NCI-H510A (cell line): ENCODE measurements at regions not wholly inside any gene's neighbourhood (a gene's known extent, or its start where the extent isn't known, plus 50 kb on each side); places are given as distances from the start of the nearest gene placed in this dataset.
"Not testable (repeated sequence)": the region's sequence is repeated elsewhere in the genome, so short reads cannot be mapped to it uniquely, and the experiment has no call there.

Source experiments
- DNase-seq: peaks from one replicate; lab custom pipeline; 2025; lab: John Stamatoyannopoulos, UW

GRCh38 chr2:215794829-215795546 is 218.4 kb downstream of the MREG start:
- no peak for DNase-seq

GRCh38 chr2:215793747-215794595 is 219.4 kb downstream of the MREG start:
- DNase-seq, result no peak

DNA sequence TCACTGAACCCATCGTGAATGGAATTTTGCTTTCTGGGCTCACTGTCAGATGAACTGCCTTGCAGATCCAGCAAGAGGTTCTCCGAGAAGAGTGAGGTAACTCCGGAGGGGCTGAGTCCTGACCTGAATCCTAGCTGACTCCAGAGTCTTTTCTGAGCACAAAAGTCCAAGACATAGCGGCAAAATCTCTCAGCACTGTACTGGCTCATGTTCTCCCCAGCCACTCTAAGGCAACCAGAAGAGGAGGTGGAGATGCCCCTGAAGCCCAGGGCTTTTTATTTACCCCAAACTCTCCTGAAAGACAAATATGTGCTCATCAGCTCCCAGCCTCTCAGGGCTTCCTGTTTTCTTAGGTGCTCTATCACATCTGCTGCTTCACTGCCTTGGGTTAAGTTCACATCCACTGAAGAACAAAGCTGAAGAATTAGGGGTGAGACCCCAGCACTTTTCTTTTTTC is 221.8 kb downstream of the MREG start:
- peak; percentile 15 for DNase-seq

DNA sequence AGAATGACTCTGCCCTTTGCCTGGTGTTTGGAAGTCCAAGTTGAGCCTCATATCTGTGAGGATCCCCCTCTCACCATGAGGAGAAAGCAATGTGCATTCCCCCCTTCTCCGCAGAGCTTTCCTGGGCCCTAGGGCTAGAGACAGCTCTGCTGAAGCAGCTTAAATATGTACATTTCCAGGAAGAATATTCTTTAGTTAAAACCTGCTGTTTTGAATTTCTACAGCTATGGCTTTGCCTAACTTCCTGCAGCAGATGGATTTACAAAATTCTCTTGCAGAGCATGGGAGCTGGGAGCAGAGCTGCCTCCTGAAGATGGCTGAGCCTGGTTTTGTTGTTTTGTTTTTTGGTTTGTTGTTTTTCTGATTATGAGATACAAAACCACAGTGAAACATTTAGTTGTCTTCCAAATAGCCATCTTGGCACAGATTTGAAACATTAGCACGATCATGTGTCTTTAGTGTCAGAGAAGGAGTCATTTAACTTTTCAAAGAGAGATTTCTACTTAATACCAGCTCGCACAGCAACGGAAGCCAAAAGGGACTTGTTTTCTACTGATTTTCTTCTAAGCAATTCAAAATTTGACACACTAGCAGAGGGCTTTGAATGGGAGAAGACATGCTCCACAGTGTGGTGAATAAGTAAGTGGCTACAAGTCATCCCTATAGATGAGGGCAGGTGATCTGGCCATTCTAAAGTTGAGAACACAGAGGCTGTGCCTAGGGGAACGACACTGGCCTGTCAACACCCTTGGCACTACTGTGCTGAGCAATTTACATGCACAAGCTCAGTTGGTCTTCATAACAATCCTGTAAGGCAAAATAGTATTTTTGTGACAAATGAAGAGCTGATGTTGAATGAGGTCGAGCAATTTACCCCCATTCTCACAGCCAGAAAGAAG is 222.6 kb downstream of the MREG start:
- no peak for DNase-seq

DNA sequence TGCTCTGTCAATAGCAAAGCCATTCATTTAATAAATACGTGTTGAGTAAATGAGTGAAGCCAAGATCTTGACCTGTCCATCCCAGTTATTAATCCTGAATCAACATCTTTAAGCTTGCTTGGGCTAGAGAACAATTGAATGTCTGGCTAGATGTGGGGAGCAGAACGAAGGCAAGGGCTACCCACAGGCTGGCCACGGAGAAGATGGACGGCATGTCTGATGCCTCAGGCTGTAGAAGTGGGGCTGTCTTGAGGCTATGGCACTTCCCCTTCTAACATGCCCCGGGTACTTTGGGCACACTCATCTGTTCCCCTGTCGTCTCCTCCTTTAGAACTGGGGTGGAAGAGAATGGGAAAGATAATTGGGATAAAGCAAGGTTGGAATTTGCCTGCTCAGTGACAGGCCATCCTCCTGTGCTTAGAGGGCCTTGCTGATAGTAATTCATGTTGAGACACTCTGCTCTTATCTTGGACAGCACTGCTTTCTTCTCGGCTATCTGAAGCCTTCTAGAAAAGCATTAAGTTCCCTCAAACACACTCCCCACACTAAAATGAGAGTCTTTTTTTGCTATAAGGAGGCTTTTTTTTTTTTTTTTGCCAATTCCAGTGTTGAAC is 225.7 kb downstream of the MREG start:
- DNase-seq, result no peak

- DNase-seq, result no peak
Measured at GRCh38 chr2:215787025-215787424, 226.3 kb downstream of the MREG start.

DNA sequence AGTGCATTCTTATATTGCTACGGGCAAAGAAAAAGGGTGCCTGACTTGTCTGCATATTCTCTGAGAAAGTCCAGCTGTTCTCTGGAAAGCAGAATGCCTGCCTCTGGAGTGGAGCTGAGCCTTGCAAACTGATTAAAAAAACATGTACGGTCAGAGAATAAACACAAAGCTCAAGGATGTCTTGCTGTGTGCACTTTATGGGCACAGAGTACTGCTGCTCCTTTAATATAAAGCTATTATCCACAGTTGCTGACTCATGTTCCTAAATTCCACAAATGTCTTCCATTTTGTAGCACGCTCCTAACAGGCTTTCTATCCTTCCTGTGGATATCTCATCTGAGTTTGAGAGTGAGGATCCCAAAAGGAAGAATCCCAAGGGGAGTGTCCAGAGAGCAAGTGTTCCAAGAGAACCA is 229.0 kb downstream of the MREG start:
- DNase-seq, result no peak

GRCh38 chr2:215783640-215784039 is 229.7 kb downstream of the MREG start:
- not testable (repeated sequence) for DNase-seq

DNA sequence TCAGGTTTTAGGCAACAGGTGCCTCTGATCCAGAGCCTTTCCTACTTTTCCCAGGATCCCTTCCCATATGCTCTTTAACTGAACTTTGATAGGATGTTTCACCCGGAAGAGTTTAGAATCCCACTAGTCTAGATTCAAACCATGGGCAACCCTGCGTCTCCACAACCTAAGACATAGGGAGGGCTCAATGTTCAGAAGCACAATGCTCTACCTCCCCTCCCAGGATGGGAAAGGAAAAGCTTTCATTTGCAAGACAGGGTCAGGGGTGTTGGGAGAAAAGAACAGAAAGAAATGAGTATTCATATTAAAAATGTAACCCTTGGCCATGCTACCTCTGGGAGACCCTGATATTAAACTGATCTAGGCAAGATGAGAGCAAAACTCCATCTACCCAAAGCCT is 230.4 kb downstream of the MREG start:
- DNase-seq, result no peak

DNA sequence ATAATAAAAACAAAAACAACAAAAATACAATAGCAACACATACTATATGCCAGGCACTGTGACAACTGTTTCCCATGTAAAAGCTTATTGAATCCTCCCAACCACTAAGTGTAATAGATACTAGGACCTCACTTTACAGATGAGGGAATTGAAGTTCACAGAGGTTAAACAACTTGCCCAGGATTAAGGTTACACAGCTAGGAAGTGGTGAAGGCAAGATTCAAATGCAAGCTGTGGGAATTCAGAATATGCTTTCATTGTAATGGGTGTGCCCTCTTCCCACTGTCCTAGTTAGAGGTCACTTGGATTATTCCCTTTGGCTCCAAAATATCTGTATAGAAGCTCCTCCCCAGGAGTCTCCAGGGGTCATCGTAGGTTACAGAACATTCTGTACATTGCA is 231.1 kb downstream of the MREG start:
- no peak for DNase-seq

GRCh38 chr2:215780907-215781685 is 232.3 kb downstream of the MREG start:
- no peak for DNase-seq

- no peak for DNase-seq
Measured at GRCh38 chr2:215780313-215780712, 233.0 kb downstream of the MREG start.

DNA sequence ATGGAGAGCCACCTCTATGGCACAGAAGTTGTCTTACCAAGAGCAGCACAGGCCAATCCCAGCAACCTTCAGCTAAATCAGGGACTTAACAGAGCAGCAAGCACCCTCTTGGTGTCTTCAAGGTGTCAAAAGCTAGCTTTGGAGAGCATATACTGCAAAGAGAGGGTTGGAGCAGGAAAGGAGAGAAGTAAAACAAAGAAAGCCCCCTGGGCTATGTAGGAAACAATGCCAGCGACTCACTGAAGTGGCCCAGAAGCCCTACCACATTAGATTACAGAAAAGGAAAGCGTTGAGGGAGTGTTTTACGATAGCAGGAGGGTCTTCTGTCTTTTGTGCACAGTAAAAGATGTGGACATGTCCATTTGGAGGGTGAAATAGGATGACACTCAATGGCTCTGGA is 233.4 kb downstream of the MREG start:
- DNase-seq, result no peak

DNA sequence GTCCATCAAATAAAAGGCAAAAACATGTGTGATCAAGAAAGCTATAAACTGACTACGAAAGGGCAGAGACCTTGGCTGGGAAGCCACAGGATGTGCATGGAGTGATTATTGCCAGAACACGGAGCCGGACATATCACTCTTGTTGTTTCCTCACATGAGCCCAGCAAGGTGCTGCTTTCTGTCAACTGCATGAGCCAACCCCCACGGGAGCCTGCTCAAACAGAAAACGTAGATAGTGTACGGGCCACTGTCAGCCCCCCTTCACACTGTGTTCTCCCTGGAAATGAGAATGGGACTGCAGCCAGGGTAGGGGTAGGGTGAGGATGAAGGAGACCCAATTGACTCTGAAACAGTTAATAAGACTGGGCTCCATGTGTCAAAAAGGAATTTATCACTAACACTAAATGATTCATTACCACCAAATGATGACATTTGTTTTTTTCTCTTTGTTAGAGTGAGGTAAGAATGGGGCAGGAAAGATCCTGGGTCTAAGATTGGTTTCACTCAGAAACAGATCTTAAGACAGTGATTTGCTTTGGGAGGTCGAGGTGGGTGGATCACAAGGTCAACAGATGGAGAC is 235.8 kb downstream of the MREG start:
- DNase-seq, result no peak

GRCh38 chr2:215775106-215775505 is 238.2 kb downstream of the MREG start:
- DNase-seq, result no peak

DNA sequence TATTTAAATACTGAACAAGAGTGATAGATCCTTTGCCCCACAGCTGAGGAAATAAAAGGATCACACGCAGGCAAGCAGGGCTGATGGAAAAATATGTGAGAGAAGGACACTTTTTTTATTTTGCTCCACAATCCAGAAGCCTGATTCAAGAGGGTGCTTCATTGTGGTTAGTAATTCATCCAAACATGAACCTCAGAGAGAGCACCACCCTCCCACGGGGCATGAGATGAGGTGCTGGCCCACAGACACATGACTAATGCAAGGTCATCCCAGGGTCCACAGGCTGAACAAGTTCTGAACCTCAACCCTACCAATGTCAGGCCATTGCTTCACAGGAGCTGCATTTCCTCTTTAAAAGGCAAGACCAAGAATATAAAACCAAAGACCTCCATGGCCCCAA is 239.6 kb downstream of the MREG start:
- no peak for DNase-seq

- no peak for DNase-seq
Measured at GRCh38 chr2:215772634-215773563, 240.5 kb downstream of the MREG start.

GRCh38 chr2:215772003-215772402 is 241.3 kb downstream of the MREG start:
- no peak for DNase-seq

DNA sequence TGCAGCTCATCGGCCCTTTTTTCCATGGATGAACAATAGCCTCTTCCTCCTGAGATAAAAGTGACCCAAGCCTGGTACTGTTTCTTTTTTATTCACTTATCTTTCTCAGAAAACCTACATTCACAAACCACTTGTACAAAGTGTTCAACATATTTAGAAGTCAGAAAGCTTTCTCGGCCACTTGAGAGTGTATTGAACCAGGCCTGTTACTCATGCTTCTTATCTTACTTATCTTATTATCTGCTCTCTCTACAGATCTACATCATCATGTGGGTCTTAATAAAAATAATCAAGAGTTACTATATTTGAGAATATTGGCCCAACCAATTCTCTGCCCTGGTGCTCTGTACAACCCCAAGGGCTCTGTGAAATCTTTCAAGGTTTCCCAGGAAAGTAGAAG is 242.1 kb downstream of the MREG start:
- no peak for DNase-seq

- DNase-seq, result no peak
Measured at GRCh38 chr2:215770668-215771067, 242.7 kb downstream of the MREG start.
